Ovary (tissue), 3 donors: ENCODE measurements at regions not wholly inside any gene's neighbourhood (a gene's known extent, or its start where the extent isn't known, plus 50 kb on each side); places are given as distances from the start of the nearest gene placed in this dataset.

Source experiments
- EP300 ChIP-seq: sonication (generic); formaldehyde crosslinking; IDR thresholded peaks from one replicate; pipeline ENCODE4 v1.6.1; 2017; ENCODE audit warnings: antibody characterized with exemption
- POLR2A ChIP-seq: fragments of 450-650 bp; IDR thresholded peaks from one replicate; pipeline ENCODE4 v1.6.1; 2017; ENCODE audit warnings: antibody characterized with exemption, mild to moderate bottlenecking, moderate library complexity
- TF ChIP-seq, protein P1 (sequence below), 3 donors: fragments of 450-650 bp in 2 of 3; fragments of 200-600 bp in 1 of 3; IDR thresholded peaks; one replicate each; pipeline versions ENCODE4 v1.5.1 to v1.8.0; 2016 to 2022; ENCODE audit warnings: antibody characterized with exemption in 3 of 3, mild to moderate bottlenecking in 1 of 3
- donor health status: DM: no; HTN: no; CAD: no.

DNA sequence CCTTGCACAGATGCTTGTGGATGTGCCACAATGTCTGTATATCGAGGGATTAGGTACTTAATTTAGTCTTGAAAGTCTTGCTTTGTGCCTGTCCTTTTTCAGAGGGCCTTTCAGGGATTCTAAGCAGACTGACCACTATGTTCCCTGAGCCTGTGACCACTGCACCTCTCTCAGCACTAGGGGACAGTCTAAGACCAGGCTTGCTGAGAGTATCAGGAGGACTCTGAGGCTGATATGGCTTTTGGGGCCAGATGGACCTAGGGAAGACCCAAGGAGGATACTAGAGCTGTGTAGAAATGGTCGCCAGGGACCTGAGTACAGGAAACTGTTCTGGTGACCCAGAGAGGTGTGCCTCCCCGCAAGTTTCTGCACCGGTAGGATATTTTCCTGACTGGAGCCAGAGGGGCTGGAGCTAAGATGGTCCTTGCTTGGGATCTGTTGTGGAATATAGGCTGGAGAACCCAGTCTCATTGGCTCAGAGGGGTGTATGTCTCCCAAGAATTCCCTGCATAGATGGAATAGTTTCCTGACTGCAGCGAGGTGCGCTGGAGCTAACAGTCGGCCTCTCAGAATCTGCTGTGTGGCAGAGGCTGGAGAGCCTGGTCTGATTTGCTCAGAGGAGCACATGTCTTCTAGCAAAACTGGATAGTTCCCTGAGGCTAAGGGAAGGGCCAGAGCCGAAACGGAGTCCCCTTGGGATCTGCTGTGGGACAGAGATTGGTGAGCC, 213.2 kb upstream of the DCBLD2 start:
- no peak for TF ChIP-seq POLR2A
- TF ChIP-seq, protein P1, sequence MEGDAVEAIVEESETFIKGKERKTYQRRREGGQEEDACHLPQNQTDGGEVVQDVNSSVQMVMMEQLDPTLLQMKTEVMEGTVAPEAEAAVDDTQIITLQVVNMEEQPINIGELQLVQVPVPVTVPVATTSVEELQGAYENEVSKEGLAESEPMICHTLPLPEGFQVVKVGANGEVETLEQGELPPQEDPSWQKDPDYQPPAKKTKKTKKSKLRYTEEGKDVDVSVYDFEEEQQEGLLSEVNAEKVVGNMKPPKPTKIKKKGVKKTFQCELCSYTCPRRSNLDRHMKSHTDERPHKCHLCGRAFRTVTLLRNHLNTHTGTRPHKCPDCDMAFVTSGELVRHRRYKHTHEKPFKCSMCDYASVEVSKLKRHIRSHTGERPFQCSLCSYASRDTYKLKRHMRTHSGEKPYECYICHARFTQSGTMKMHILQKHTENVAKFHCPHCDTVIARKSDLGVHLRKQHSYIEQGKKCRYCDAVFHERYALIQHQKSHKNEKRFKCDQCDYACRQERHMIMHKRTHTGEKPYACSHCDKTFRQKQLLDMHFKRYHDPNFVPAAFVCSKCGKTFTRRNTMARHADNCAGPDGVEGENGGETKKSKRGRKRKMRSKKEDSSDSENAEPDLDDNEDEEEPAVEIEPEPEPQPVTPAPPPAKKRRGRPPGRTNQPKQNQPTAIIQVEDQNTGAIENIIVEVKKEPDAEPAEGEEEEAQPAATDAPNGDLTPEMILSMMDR (IDR thresholded peaks at IDR 0.05), result no peak
- TF ChIP-seq EP300, result no peak
